HG03175 (cell line): ENCODE measurements at regions not wholly inside any gene's neighbourhood (a gene's known extent, or its start where the extent isn't known, plus 50 kb on each side); places are given as distances from the start of the nearest gene placed in this dataset.

Experiments used
- ATAC-seq: cut with Tn5 transposase; IDR thresholded peaks from one replicate; pipeline ENCODE4 v1.9.1; 2021; ENCODE audit warnings: mild to moderate bottlenecking, moderate library complexity; ENCODE audit not compliant: unreplicated experiment

DNA sequence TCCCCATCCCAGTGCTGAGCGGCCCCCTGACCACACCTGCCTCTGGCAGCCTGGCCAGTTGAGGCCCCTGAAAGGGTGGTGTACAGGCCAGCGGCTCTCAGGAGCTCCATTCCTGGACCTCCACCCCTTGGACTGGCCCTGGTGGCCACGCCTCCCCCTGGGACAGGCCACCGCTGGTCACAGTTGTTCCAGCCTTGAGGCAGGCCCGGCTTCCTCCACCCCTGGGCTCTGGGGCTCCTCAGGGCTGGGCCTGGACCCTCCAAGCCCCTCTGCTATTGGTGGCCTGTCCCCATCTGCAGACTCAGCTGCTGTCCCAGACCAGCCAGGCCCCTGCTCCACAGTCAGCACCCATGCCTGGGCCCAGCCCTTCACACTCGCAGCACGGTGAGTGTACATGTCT, 93.2 kb upstream of the NKX1-1 start:
- ATAC-seq: no peak

DNA sequence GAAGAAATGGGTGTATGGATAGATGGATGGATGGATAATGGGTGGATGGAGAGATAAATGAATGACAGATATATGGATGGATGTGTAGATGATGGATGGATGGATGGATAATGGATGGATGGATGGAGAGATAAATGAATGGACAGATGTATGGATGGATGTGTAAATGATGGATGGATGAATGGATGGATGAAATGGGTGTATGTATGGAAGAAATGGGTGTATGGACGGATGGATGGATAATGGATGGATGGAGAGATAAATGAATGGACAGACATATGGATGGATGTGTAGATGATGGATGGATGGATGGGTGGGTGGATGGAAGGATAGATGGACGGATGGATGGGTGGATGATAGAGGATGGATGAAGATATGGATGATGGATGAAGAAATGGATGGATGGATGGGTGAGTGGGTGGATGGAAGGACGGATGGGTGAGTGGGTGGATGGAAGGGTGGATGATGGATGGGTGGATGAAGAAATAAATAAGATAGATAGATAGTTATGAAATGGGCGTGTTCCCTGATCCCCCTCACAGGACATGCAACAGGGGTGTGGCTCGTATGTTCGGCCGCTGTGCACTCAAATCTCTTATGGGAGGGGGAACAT, 91.1 kb upstream of the NKX1-1 start:
- no peak for ATAC-seq

DNA sequence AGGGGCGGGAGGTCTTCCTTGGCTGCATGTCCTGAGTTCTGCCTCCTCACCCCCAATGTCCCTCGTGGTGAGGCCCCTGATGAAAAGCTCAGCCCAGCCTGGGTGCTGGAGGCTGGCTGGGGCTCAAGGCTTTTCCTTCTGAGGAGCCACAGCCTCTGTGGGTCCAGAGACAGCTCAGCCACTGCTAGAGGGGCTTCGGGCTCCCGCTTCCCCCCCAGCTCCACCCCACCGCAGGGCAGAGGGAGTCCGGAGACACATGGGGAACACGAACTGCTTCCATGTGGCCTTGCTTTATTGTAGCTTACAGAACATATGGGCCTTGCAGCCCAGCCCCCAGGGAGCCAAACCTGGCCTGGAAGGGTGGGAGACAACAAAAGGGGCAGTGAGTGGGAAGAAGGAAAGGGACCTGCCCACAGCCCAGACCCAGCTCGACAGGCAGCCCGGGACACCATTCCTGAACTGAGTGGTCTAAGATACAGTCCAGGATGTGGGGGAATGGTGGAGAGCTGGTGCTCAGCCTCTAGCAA, 89.9 kb upstream of the NKX1-1 start:
- no peak for ATAC-seq

DNA sequence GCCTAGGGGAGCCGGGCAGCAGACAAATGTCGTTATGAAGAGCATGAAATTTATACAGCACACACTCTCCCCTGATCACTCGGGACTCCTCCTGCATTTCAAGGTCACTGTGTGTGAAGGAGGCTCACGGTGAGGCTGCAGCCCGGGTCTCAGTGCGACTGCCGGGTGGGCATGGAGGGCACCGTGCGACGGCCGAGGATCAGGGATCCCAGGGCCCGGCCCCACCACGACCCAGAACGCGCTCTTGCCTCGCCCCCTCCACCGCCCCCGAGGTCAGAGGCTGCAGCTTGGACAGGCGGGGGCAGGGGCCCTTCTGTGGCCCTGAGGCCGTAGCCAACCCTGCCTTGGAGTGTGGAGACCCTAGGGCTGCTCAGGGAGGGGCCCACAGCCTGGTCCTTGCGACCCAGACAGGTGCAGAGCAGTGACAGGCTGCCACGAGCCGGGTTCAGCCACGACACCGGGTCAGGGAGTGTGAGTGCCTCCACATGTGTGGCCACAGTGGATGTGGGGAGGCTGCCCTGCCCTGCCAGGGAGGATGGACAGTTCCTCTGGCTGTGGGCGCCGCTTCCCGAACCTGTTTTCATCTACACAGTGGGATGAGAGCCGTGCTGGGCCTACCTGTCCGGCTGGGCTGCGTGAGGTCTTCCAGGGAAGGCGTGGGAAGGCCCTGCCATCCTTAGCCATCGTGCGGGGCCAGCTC, 89.3 kb upstream of the NKX1-1 start:
- no peak for ATAC-seq

DNA sequence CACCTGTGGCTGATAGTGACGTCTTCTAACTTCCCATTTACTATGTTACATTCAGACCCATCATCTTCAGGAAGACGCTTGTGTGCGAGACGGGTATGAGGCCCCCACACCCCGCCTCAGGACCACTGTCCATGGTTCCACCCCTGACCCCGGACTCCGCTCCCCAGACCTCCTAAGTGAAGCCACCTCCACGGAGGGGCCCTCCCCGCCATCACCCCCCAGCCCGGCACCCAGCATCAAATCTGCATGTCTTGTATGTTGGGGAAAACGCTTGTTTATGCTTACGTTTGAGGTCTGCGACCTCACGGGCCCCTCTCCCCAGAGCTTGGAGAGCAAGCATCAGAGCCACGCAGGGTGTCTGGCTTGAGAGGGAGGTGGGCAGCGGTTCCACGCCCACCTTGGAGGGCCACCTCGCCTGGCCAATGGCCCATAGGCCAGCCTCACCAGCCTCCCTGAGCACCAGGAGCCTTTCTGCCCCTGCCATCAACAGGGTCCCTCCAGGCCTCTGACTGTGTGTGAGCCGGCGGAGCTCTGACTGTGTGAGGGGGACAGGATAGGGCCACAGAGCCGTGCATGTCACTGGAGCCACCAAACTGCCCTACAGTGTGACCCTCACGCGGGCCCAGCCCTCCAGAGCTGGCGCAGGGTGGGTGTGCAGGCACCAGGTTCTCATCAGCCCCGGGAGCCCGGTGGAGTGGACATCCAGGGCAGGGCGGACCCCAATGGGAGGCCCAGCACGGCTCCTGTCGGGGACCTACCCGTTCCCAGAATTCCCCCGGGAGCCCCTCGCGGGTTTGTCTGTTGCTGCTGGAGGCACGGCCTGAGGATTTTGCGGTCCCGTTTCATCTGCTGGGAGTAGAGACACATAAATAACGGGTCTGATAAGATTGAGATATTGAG, 88.4 kb upstream of the NKX1-1 start:
- no peak for ATAC-seq

DNA sequence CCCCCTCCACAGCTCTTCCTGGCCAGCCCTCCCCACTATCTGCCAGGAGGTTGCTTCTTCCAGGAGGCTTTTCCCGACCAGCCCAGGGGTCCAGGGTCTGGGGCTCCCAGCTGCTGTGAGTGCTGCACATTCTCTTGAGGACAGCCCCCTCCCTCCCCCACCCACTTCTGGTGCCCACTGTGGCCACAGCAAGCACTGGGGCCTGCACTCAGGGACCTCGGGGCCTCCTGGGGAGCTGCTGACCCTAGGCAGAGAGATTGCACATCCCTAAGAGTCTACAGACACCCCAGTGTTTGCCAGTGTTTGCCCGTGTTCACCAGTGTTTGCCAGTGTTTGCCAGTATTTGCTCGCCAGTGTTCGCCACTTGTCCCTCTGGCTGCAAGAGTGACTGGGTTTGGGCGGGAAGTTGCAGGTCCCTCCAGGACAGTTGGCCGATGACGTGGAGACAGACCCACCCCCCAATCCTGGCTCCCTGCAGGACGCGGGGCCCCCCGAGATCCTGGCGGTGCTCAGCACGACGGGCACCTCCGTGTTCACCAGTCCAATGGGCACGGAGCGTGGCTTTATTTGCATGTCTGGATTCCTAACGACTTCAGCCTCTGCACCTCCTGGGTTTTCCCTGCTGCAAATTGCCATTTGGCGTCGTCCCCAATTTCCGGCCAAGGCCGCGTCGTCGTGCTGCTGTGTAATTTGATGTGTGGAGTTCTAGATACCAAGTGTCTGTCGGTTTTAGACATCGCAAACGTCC, 87.5 kb upstream of the NKX1-1 start:
- ATAC-seq: no peak

GRCh38 chr4:1492651-1493539, 86.7 kb upstream of the NKX1-1 start:
- ATAC-seq: no peak

DNA sequence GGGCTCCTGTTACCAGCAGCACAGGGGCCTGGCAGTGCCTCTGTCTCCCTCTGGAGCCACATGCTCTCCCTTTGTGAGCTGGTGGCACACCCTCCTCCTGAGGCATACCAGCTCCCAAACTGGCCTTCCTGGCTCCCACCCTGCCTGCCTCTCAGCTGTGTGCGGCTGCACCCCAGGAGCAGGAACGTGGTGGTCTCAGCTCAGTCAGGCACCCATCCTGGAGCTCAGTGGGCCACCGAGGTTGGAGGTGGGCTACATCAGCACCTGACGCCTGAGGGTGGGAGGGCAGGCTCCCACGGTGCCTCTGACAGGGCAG, 85.9 kb upstream of the NKX1-1 start:
- ATAC-seq: no peak

DNA sequence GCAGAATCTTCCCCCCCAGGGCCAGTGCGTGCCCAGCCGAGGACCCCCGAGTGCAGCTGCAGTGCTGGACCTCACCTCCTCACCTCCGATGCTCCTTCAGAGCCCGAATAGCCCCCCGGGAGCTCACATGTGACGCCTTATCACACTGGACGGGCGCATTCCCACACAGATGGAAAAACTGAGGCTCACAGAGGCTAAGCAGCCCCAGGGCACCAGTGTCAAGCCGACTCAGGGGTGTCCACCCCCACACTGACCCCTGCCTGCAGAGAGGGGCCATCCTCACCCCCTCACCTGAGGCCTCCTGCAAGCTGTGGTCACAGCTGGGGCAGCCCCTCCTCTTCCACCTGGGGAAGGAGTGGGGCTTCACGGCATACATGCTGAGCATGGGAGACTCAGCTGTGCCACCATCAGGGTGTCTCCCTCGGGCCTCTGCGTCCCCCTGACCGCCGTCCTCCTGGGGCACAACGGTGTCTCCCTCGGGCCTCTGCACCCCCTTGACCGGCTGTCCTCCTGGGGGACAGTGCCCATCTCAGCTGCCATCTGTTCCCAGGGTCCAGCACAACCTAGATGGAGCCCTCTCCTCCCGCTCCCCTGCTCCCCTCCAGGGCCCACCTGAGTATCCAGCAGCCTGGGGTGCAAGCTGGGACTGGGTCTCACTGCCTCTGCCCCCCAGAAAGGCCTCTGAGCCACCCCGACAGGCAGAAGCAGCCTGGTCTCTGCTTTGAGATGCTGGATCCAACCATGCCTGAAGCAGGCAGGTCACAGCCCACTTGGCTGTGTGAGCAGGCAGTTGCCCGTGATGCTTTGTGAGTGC, 85.3 kb upstream of the NKX1-1 start:
- ATAC-seq: no peak

DNA sequence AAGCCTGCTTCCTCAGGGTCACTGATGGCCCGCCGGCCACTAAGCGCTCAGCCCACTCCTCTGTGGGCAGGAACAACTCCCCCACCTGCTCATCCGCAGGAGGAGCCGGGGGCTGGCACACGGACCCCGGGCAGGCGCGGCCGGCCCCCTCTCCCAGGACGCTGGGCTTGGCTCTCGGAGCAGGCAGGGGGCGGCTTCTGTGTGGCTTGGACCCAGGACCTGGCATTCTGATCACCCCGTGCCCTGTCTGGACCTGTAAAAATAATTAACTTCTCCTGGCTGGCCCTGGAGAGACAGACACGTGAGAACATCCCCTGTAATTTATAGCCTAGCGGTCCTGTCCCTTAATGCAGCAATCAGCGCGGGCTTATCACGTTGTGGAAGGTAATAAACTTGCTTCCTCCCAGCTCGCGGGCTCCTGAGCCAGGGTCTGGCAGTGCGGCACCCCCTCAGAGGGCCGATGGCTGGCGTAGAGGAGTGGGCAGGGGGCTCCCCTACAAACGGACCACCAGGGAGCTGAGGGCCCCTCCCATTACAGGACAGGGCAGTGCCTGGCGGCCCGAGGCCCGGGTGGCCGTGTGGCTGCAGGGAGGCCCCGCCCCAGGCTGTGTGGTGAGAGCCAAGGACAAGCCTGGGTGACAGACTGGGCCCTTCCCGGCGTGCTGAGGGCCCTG, 84.5 kb upstream of the NKX1-1 start:
- ATAC-seq: no peak

GRCh38 chr4:1490011-1490653, 83.9 kb upstream of the NKX1-1 start:
- ATAC-seq: no peak

- no peak for ATAC-seq
Measured at GRCh38 chr4:1489639-1489995, 83.4 kb upstream of the NKX1-1 start.

GRCh38 chr4:1488831-1489638, 82.8 kb upstream of the NKX1-1 start:
- no peak for ATAC-seq

DNA sequence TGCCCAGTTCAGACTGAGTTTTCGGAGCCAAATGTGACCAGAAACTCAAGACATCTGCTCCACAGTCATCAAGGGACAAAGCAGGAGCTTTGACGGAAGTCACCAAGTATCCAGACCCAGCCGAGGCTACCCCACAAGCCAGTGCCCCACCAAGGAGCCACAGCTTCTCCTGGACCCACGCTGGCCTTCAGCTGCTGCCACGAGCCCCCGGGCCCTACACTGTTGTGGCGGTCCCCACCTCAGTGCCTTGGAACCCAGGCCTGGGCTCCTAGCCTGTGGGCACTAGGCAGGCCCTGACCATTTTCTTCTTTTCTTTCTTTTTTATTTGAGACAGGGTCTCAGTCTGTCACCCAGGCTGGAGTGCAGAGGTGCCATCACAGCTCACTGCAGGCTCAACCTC, 82.1 kb upstream of the NKX1-1 start:
- no peak for ATAC-seq

DNA sequence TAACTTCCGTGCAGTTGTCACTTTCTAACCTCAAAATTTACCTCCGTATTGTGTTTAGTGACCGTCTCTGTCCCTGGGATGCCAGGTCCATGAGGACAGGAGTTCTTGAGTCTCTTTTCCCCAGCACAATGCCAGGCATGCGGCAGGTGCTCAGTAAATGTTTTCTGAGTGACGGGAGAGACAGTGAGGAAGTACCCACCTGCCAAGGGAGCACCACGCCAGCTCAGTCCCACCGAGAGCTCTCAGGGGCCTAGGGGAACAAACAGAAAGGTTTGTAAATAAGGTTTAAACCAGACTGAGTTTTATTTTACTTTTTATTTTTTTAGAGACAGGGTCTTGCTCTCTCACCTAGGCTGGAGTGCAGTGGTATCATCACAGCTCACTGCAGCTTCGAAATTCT, 81.5 kb upstream of the NKX1-1 start:
- no peak for ATAC-seq

DNA sequence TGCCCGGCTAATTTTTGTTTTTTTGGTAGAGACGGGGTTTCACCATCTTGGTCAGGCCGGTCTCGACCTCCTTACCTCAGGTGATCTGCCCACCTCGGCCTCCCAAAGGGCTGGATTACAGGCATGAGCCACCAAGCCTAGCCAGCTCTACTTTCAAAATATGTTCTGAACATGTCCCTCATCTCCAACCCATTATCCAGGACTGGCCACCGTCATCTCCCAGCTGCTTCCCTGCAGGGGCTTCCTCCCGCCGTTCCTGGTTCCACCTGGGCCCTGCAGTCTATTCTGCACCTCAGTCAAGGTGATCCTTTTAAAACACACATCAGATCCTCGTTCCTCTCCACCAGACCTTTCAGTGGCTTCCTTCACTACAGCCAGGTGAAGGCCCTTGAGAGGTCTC, 80.9 kb upstream of the NKX1-1 start:
- ATAC-seq: no peak

DNA sequence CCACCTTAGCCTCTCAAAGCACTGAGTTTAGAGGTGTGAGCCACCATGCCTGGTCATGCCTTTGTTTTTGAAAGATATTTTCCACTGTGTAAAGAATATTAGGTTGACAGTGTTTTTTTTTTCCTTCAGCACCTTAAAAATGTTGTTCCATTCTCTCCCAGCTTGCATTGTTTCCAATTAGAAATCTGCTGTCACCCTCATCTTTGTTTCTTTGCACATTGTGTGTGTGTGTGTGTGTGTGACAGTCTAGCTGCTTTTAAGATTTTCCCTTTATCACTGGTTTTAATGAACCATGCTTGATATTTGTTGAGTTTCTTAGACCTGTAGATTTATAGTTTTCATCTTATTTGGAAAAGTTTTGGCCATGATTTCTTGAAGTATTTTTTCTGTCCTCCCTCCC, 79.0 kb upstream of the NKX1-1 start:
- no peak for ATAC-seq

DNA sequence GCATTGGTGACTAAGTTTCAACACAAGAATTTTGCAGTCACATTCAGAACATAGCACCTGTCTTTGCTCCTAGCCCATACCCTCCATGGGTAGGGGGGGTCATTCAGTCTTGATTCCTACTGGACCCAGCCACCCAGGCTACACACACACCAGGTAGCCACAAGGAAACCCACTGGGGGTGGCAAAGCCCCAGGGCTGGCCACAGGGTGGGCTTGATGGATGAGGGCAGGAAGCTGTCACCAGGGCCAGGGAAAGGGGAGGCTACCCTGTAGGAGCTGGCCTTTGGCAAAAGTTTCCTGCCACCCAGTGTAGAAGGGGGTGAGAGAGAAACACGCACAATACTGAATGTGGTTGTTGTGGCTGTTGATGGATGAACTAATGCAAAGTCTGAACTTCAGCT, 74.5 kb upstream of the NKX1-1 start:
- ATAC-seq: no peak
